DND-41 (cell line): ENCODE measurements at regions not wholly inside any gene's neighbourhood (a gene's known extent, or its start where the extent isn't known, plus 50 kb on each side); places are given as distances from the start of the nearest gene placed in this dataset.

Experiments used
- ATAC-seq: fragments of 200-7000 bp; cut with Tn5 transposase; 3 replicates; pipeline ENCODE4 v1.9.1; 2021; ENCODE audit warnings: low read depth; ENCODE audit not compliant: insufficient read depth
- DNase-seq: peaks from one replicate; pipeline ENCODE4 v3.0.0-alpha.2; 2020
- H2AFZ ChIP-seq: 2 replicates; pipeline ENCODE4 v1.6.0; 2012; ENCODE audit warnings: low read depth, low read length
- H3K27ac ChIP-seq: 2 replicates; pipeline ENCODE4 v1.5.1; 2012; ENCODE audit warnings: low read length, inconsistent platforms
- H3K27me3 ChIP-seq: fragments of 200-600 bp; sonication (generic); 2 replicates; pipeline ENCODE4 v1.6.0; 2012; ENCODE audit warnings: low read length, mild to moderate bottlenecking, inconsistent platforms; ENCODE audit not compliant: insufficient read depth, poor library complexity
- H3K36me3 ChIP-seq: 2 replicates; pipeline ENCODE4 v1.5.1; 2012; ENCODE audit warnings: low read length, inconsistent platforms; ENCODE audit not compliant: insufficient read depth
- H3K4me1 ChIP-seq: 2 replicates; pipeline ENCODE4 v1.5.1; 2012; ENCODE audit warnings: mild to moderate bottlenecking, low read length; ENCODE audit not compliant: insufficient read depth
- H3K4me2 ChIP-seq: 2 replicates; pipeline ENCODE4 v1.6.0; 2012; ENCODE audit warnings: mild to moderate bottlenecking, moderate library complexity, low read length, inconsistent platforms; ENCODE audit not compliant: insufficient read depth
- H3K4me3 ChIP-seq, 2 experiments: fragments of 200-600 bp in 1 of 2; shearing (Covaris generic) in 1 of 2; 2 replicates each; pipeline ENCODE4 v1.5.1; 2012 to 2016; ENCODE audit warnings: inconsistent platforms in 2 of 2, low read length in 2 of 2, mild to moderate bottlenecking in 2 of 2, low read depth in 1 of 2, moderate library complexity in 1 of 2
- H3K79me2 ChIP-seq: 2 replicates; pipeline ENCODE4 v1.6.0; 2012; ENCODE audit warnings: low read length, inconsistent platforms; ENCODE audit not compliant: insufficient read depth
- H3K9ac ChIP-seq: 2 replicates; pipeline ENCODE4 v1.6.0; 2012; ENCODE audit warnings: low read depth, mild to moderate bottlenecking, inconsistent platforms, low read length, moderate library complexity
- H3K9me3 ChIP-seq: 2 replicates; pipeline ENCODE4 v1.5.1; 2012; ENCODE audit warnings: low read length, moderate library complexity, mild to moderate bottlenecking, inconsistent platforms; ENCODE audit not compliant: insufficient read depth, severe bottlenecking
- H4K20me1 ChIP-seq: 2 replicates; pipeline ENCODE4 v1.6.0; 2012; ENCODE audit warnings: low read length; ENCODE audit not compliant: insufficient read depth
- CTCF ChIP-seq: IDR thresholded peaks from 2 replicates; pipeline ENCODE4 v1.5.1; 2012; ENCODE audit warnings: borderline replicate concordance, low read length, moderate library complexity, mild to moderate bottlenecking; ENCODE audit not compliant: poor library complexity, severe bottlenecking; ENCODE audit errors: extremely low read depth
- EZH2 ChIP-seq: IDR thresholded peaks from 3 replicates; pipeline ENCODE4 v1.6.1; 2012; ENCODE audit warnings: borderline replicate concordance, low read depth, mild to moderate bottlenecking, moderate library complexity, low read length, inconsistent platforms; ENCODE audit not compliant: severe bottlenecking

GRCh38 chr12:71063087-71063486 is 94.7 kb downstream of the TSPAN8 start:
- no peaks in the 10 kb centered on the region for H3K27me3 ChIP-seq
- H3K4me1 ChIP-seq: no peaks in the 10 kb centered on the region
- no peak overlapping the region for H2AFZ ChIP-seq
- H4K20me1 ChIP-seq: no peaks in the 10 kb centered on the region
- no peaks in the 10 kb centered on the region for H3K36me3 ChIP-seq
- no peak for ATAC-seq
- no peak for DNase-seq
- no peak overlapping the region for H3K4me2 ChIP-seq
- TF ChIP-seq EZH2: no peak
- TF ChIP-seq CTCF: no peak
- H3K4me3 ChIP-seq: no peak overlapping the region
- H3K9me3 ChIP-seq: no peaks in the 10 kb centered on the region
- no peaks in the 10 kb centered on the region for H3K79me2 ChIP-seq
- H3K9ac ChIP-seq: no peak overlapping the region
- H3K27ac ChIP-seq: no peak overlapping the region

DNA sequence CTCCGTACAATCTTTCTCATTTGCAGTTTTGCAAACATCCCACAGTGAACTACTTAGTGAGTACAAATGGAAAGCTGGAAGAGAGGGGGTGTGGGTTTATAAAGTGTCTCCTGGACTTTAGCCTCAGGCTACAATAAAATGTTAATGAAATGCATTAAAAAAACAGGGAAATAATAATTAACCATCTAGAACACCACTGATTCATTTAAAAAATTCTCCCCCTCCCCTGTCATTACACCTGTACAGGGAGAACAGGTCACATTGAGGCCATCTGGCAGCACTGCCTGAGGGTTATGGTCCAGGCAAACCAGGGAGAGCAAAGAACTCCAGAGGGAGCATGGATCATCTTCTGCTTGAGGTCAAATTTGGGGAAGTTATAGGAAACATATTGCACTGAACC is 96.3 kb downstream of the TSPAN8 start:
- no peaks in the 10 kb centered on the region for H4K20me1 ChIP-seq
- H3K27me3 ChIP-seq: no peaks in the 10 kb centered on the region
- ATAC-seq (no peak), DNase-seq (no peak)
- no peaks in the 10 kb centered on the region for H3K9me3 ChIP-seq
- H3K79me2 ChIP-seq: no peaks in the 10 kb centered on the region
- no peak overlapping the region for H3K4me3 ChIP-seq
- H3K27ac ChIP-seq: no peak overlapping the region
- TF ChIP-seq CTCF (no peak), EZH2 (no peak)
- H2AFZ ChIP-seq: no peak overlapping the region
- H3K9ac ChIP-seq: no peak overlapping the region
- H3K4me2 ChIP-seq: no peak overlapping the region
- H3K36me3 ChIP-seq: no peaks in the 10 kb centered on the region
- H3K4me1 ChIP-seq: no peaks in the 10 kb centered on the region

- TF ChIP-seq EZH2 (no peak), CTCF (no peak)
- Histone ChIP-seq H3K36me3 (no peaks in the 10 kb centered on the region), H3K27me3 (no peaks in the 10 kb centered on the region), H3K4me1 (no peaks in the 10 kb centered on the region), H3K79me2 (no peaks in the 10 kb centered on the region), H3K4me2 (no peak overlapping the region), H3K27ac (no peak overlapping the region), H4K20me1 (no peaks in the 10 kb centered on the region), H3K4me3 (no peak overlapping the region), H2AFZ (no peak overlapping the region), H3K9me3 (no peaks in the 10 kb centered on the region), H3K9ac (no peak overlapping the region)
- ATAC-seq (no peak), DNase-seq (no peak)
Measured at GRCh38 chr12:71060426-71060825, 97.4 kb downstream of the TSPAN8 start.

DNA sequence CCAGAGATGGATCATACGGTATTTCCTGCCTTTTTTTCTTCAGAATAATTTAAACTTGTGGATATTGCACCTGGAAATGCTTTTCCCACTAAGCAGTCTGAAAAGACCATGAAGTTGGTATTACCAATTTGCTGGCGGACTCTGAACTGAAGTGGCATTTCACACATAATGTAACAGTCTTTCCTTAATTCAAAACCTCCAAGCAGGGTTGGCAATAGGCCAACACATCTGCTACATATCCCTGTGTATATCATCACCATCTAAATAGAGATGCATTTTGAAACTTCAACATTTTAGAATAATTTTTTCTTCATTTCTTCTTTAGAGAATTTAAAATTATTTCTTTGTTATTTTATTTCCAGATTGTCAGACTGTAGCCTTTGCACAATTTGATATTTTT is 100.5 kb downstream of the TSPAN8 start:
- Histone ChIP-seq H3K27ac (no peak overlapping the region), H3K4me3 (no peak overlapping the region), H3K36me3 (no peaks in the 10 kb centered on the region), H3K4me1 (no peaks in the 10 kb centered on the region), H3K9me3 (no peaks in the 10 kb centered on the region), H3K4me2 (no peak overlapping the region), H3K79me2 (no peaks in the 10 kb centered on the region), H4K20me1 (no peaks in the 10 kb centered on the region), H3K9ac (no peak overlapping the region), H2AFZ (no peak overlapping the region), H3K27me3 (no peaks in the 10 kb centered on the region)
- TF ChIP-seq CTCF: no peak
- TF ChIP-seq EZH2: no peak
- ATAC-seq (no peak), DNase-seq (no peak)
